Large intestine (tissue), 3 donors: ENCODE measurements at regions not wholly inside any gene's neighbourhood (a gene's known extent, or its start where the extent isn't known, plus 50 kb on each side); places are given as distances from the start of the nearest gene placed in this dataset.
"Not testable (repeated sequence)": the region's sequence is repeated elsewhere in the genome, so short reads cannot be mapped to it uniquely, and the experiment has no call there.

Experiments
- DNase-seq, 2 donors: peaks; one replicate each; pipeline versions ENCODE4 v3.0.0 to v3.0.0-alpha.2; 2013
- H3K27ac ChIP-seq: one replicate; pipeline ENCODE4 v1.5.1; 2013; ENCODE audit warnings: low read length
- H3K27me3 ChIP-seq: 2 replicates; pipeline ENCODE4 v1.6.1; 2013; ENCODE audit warnings: low read length; ENCODE audit not compliant: control insufficient read depth, insufficient read depth
- H3K36me3 ChIP-seq: 2 replicates; pipeline ENCODE4 v1.6.1; 2013; ENCODE audit warnings: low read length; ENCODE audit not compliant: control insufficient read depth, insufficient read depth
- H3K4me1 ChIP-seq: one replicate; pipeline ENCODE4 v1.6.1; 2013; ENCODE audit warnings: low read length; ENCODE audit not compliant: control insufficient read depth, insufficient read depth
- H3K4me3 ChIP-seq: one replicate; pipeline ENCODE4 v1.5.1; 2013; ENCODE audit warnings: low read length
- H3K9me3 ChIP-seq: one replicate; pipeline ENCODE4 v1.6.1; 2013; ENCODE audit warnings: mild to moderate bottlenecking, low read depth, low read length, moderate library complexity; ENCODE audit not compliant: control insufficient read depth
- WGBS: methylation state at CpG from one replicate; pipeline ENCODE4 v1.1.5; 2013; ENCODE audit warnings: low lambda C conversion rate; ENCODE audit not compliant: insufficient coverage; 5-methylcytosine and 5-hydroxymethylcytosine counted together

GRCh38 chr1:149208836-149209235 is 105.5 kb upstream of the NBPF9 start:
- DNase-seq, H3K36me3 ChIP-seq, H3K27ac ChIP-seq, H3K27me3 ChIP-seq, H3K9me3 ChIP-seq, H3K4me1 ChIP-seq, H3K4me3 ChIP-seq: not testable (repeated sequence)
- no CpG with 5 or more reads among the region's 1 CpG for WGBS

GRCh38 chr1:149211757-149212420 is 108.5 kb upstream of the NBPF9 start:
- H3K9me3 ChIP-seq, H3K4me1 ChIP-seq, H3K27ac ChIP-seq, DNase-seq, H3K4me3 ChIP-seq, H3K36me3 ChIP-seq, H3K27me3 ChIP-seq: not testable (repeated sequence)
- WGBS, result no CpG with 5 or more reads among the region's 5 CpGs

GRCh38 chr1:149212946-149213345 is 109.6 kb upstream of the NBPF9 start:
- not testable (repeated sequence) for DNase-seq, H3K27me3 ChIP-seq, H3K9me3 ChIP-seq, H3K36me3 ChIP-seq, H3K4me1 ChIP-seq, H3K4me3 ChIP-seq, H3K27ac ChIP-seq
- no CpG with 5 or more reads among the region's 3 CpGs for WGBS

- H3K4me1 ChIP-seq, H3K4me3 ChIP-seq, H3K36me3 ChIP-seq, DNase-seq, H3K27me3 ChIP-seq, H3K27ac ChIP-seq, H3K9me3 ChIP-seq: not testable (repeated sequence)
- no CpG with 5 or more reads among the region's 2 CpGs for WGBS
Observed at GRCh38 chr1:149213673-149214072, 110.3 kb upstream of the NBPF9 start.

GRCh38 chr1:149218080-149218988 is 115.0 kb upstream of the NBPF9 start:
- not testable (repeated sequence) for H3K36me3 ChIP-seq, DNase-seq, H3K27me3 ChIP-seq, H3K27ac ChIP-seq, H3K4me1 ChIP-seq, H3K4me3 ChIP-seq, H3K9me3 ChIP-seq
- no CpG with 5 or more reads among the region's 7 CpGs for WGBS

- H3K36me3 ChIP-seq, H3K4me1 ChIP-seq, H3K27me3 ChIP-seq, H3K9me3 ChIP-seq, H3K27ac ChIP-seq, DNase-seq, H3K4me3 ChIP-seq: not testable (repeated sequence)
- WGBS, result no CpG with 5 or more reads among the region's 3 CpGs
Observed at GRCh38 chr1:149219539-149219938, 116.2 kb upstream of the NBPF9 start.

- not testable (repeated sequence) for H3K4me3 ChIP-seq, DNase-seq
- WGBS, result no CpG with 5 or more reads among the region's 4 CpGs
Observed at GRCh38 chr1:149220463-149221074, 117.2 kb upstream of the NBPF9 start.

GRCh38 chr1:149227933-149228665 is 124.7 kb upstream of the NBPF9 start:
- DNase-seq, H3K27me3 ChIP-seq, H3K9me3 ChIP-seq, H3K27ac ChIP-seq, H3K4me3 ChIP-seq, H3K4me1 ChIP-seq, H3K36me3 ChIP-seq: not testable (repeated sequence)
- WGBS, result no CpG with 5 or more reads among the region's 7 CpGs

More at GRCh38 chr1:149220463-149221074, 117.2 kb upstream of the NBPF9 start:
- H3K9me3 ChIP-seq, H3K36me3 ChIP-seq, H3K27ac ChIP-seq, H3K27me3 ChIP-seq, H3K4me1 ChIP-seq: not testable (repeated sequence)

GRCh38 chr1:149228672-149229585 is 125.6 kb upstream of the NBPF9 start:
- not testable (repeated sequence) for H3K27ac ChIP-seq, H3K4me3 ChIP-seq, H3K27me3 ChIP-seq, DNase-seq, H3K4me1 ChIP-seq, H3K9me3 ChIP-seq, H3K36me3 ChIP-seq
- WGBS, result no CpG with 5 or more reads among the region's 9 CpGs
